A549 (cell line): ENCODE measurements at regions not wholly inside any gene's neighbourhood (a gene's known extent, or its start where the extent isn't known, plus 50 kb on each side); places are given as distances from the start of the nearest gene placed in this dataset.

Source experiments
- ATAC-seq, 2 experiments: fragments of 200-7000 bp in 1 of 2; fragments of >200 bp in 1 of 2; cut with Nextera tagmentation in 1 of 2; cut with Tn5 transposase in 1 of 2; 3 replicates each; pipeline versions ENCODE4 v1.8.0 to v1.9.1; 2018 to 2020; ENCODE audit warnings: mild to moderate bottlenecking in 1 of 2, moderate library complexity in 1 of 2
- CTCF ChIA-PET: fragments of 300-600 bp; sonication (Branson Sonifier 250); formaldehyde crosslinking; extraction: SDS; loops from one replicate; lab custom pipeline; 2021; ENCODE audit warnings: antibody characterized with exemption, inconsistent platforms; lab: Yijun Ruan, JAX
- POLR2A ChIA-PET: fragments of 350-600 bp; formaldehyde crosslinking; extraction: SDS; loops from one replicate; lab custom pipeline; 2021; ENCODE audit warnings: antibody characterized with exemption, inconsistent platforms; lab: Yijun Ruan, JAX
- DNase-seq, 2 experiments: peaks; one replicate each; pipeline versions ENCODE4 v3.0.0 to v3.0.0-alpha.2; 2011 to 2016; ENCODE audit warnings: low read depth in 1 of 2, low spot score in 1 of 2
- FAIRE-seq: peaks from 2 replicates; lab custom pipeline; 2011; peaks lifted over from hg19 to GRCh38; lab: Jason Lieb, UNC
- H3K27ac ChIP-seq, 2 experiments: fragments of >200 bp; sonication (Bioruptor Twin); formaldehyde crosslinking; 3 replicates each; pipeline ENCODE4 v1.5.1; 2016 to 2017
- H3K4me1 ChIP-seq: fragments of >200 bp; sonication (Bioruptor Twin); formaldehyde crosslinking; 3 replicates; pipeline ENCODE4 v1.6.1; 2016
- H3K4me2 ChIP-seq: fragments of >200 bp; sonication (Bioruptor Twin); formaldehyde crosslinking; 3 replicates; pipeline ENCODE4 v1.6.1; 2016
- H3K4me3 ChIP-seq: fragments of >200 bp; sonication (Bioruptor Twin); formaldehyde crosslinking; 3 replicates; pipeline ENCODE4 v1.5.1; 2016
- H3K9me3 ChIP-seq: fragments of >200 bp; sonication (Bioruptor Twin); formaldehyde crosslinking; 3 replicates; pipeline ENCODE4 v1.6.1; 2016
- CBX8 ChIP-seq: fragments of 200-600 bp; sonication (generic); IDR thresholded peaks from 2 replicates; pipeline ENCODE4 v1.6.1; 2016
- EHF ChIP-seq: fragments of 250-450 bp; sonication (Bioruptor Pico); IDR thresholded peaks from 2 replicates; pipeline ENCODE4 v1.5.0; 2020; ENCODE audit warnings: mild to moderate bottlenecking
- EHMT2 ChIP-seq: fragments of 200-600 bp; sonication (generic); IDR thresholded peaks from 2 replicates; pipeline ENCODE4 v1.6.1; 2016; ENCODE audit warnings: antibody characterized with exemption, low read depth, mild to moderate bottlenecking, moderate library complexity
- FOSL2 ChIP-seq, 2 experiments: fragments of 450-650 bp in 1 of 2; fragments of >200 bp in 1 of 2; sonication (Bioruptor Twin) in 1 of 2; formaldehyde crosslinking; IDR thresholded peaks; 2 replicates each; pipeline versions ENCODE4 v1.5.0 to v1.6.1; 2016 to 2020; ENCODE audit warnings: mild to moderate bottlenecking in 1 of 2, moderate library complexity in 1 of 2
- GATA3 ChIP-seq: IDR thresholded peaks from 2 replicates; pipeline ENCODE4 v1.6.1; 2012; ENCODE audit warnings: borderline replicate concordance
- JUN ChIP-seq, 2 experiments: fragments of >200 bp; sonication (Bioruptor Twin); formaldehyde crosslinking; IDR thresholded peaks; 2 replicates in 1 of 2; 3 replicates in 1 of 2; pipeline ENCODE4 v1.6.1; 2016 to 2017
- JUNB ChIP-seq: fragments of >200 bp; sonication (Bioruptor Twin); formaldehyde crosslinking; IDR thresholded peaks from 2 replicates; pipeline ENCODE4 v1.6.1; 2016
- KDM5A ChIP-seq: fragments of 200-600 bp; sonication (generic); IDR thresholded peaks from 2 replicates; pipeline ENCODE4 v1.6.1; 2016; ENCODE audit warnings: antibody characterized with exemption, mild to moderate bottlenecking
- MAFK ChIP-seq: fragments of 450-650 bp; IDR thresholded peaks from 2 replicates; pipeline ENCODE4 v1.6.1; 2014; ENCODE audit not compliant: partially characterized antibody
- NFE2L2 ChIP-seq: fragments of 150-350 bp; conservative IDR thresholded peaks from 2 replicates; pipeline ENCODE4 v1.6.1; 2014; ENCODE audit warnings: low read length
- NR3C1 ChIP-seq: fragments of >200 bp; sonication (Bioruptor Twin); formaldehyde crosslinking; IDR thresholded peaks from 3 replicates; pipeline ENCODE4 v1.6.1; 2017
- PHF8 ChIP-seq: fragments of 200-600 bp; sonication (generic); IDR thresholded peaks from 2 replicates; pipeline ENCODE4 v1.6.1; 2016; ENCODE audit warnings: low read depth, mild to moderate bottlenecking, antibody characterized with exemption, moderate library complexity, borderline replicate concordance
- POLR2A ChIP-seq: IDR thresholded peaks from 2 replicates; pipeline ENCODE4 v1.6.1; 2012; ENCODE audit warnings: mild to moderate bottlenecking, low read length
- RAD21 ChIP-seq, 2 experiments: fragments of >200 bp in 1 of 2; sonication (Bioruptor Twin) in 1 of 2; formaldehyde crosslinking in 1 of 2; IDR thresholded peaks in 1 of 2; conservative IDR thresholded peaks in 1 of 2; 2 replicates in 1 of 2; 3 replicates in 1 of 2; pipeline ENCODE4 v1.6.1; 2012 to 2018; ENCODE audit warnings: inconsistent platforms in 1 of 2
- RARB ChIP-seq: fragments of 250-450 bp; sonication (Bioruptor Pico); IDR thresholded peaks from 2 replicates; pipeline ENCODE4 v1.8.0; 2021; ENCODE audit warnings: mild to moderate bottlenecking, moderate library complexity
- RCOR1 ChIP-seq: fragments of 150-350 bp; IDR thresholded peaks from 2 replicates; pipeline ENCODE4 v1.6.1; 2014; ENCODE audit warnings: antibody characterized with exemption, low read length, low read depth
- SREBF2 ChIP-seq: fragments of 450-650 bp; IDR thresholded peaks from 2 replicates; pipeline ENCODE4 v1.6.1; 2014; ENCODE audit warnings: mild to moderate bottlenecking, moderate library complexity
- TFCP2L1 ChIP-seq: fragments of 250-450 bp; sonication (Bioruptor Pico); IDR thresholded peaks from 2 replicates; pipeline ENCODE4 v1.5.0; 2021; ENCODE audit warnings: mild to moderate bottlenecking
- ZSCAN20 ChIP-seq: fragments of 250-450 bp; sonication (Bioruptor Pico); IDR thresholded peaks from 2 replicates; pipeline ENCODE4 v1.8.0; 2022; ENCODE audit warnings: mild to moderate bottlenecking, moderate library complexity
- WGBS: methylation state at CpG from one replicate; pipeline ENCODE4 v1.1.6; 2017; ENCODE audit errors: missing lambda C conversion rate; 5-methylcytosine and 5-hydroxymethylcytosine counted together
- TF ChIP-seq, protein P1 (sequence below): fragments of >200 bp; sonication (Bioruptor Twin); formaldehyde crosslinking; IDR thresholded peaks from 2 replicates; pipeline ENCODE4 v1.6.1; 2016
- TF ChIP-seq, protein P2 (sequence below): fragments of >200 bp; sonication (Bioruptor Twin); formaldehyde crosslinking; IDR thresholded peaks from 3 replicates; pipeline ENCODE4 v1.5.1; 2016
- TF ChIP-seq, protein P3 (sequence below): IDR thresholded peaks from 2 replicates; pipeline ENCODE4 v1.6.1; 2012

DNA sequence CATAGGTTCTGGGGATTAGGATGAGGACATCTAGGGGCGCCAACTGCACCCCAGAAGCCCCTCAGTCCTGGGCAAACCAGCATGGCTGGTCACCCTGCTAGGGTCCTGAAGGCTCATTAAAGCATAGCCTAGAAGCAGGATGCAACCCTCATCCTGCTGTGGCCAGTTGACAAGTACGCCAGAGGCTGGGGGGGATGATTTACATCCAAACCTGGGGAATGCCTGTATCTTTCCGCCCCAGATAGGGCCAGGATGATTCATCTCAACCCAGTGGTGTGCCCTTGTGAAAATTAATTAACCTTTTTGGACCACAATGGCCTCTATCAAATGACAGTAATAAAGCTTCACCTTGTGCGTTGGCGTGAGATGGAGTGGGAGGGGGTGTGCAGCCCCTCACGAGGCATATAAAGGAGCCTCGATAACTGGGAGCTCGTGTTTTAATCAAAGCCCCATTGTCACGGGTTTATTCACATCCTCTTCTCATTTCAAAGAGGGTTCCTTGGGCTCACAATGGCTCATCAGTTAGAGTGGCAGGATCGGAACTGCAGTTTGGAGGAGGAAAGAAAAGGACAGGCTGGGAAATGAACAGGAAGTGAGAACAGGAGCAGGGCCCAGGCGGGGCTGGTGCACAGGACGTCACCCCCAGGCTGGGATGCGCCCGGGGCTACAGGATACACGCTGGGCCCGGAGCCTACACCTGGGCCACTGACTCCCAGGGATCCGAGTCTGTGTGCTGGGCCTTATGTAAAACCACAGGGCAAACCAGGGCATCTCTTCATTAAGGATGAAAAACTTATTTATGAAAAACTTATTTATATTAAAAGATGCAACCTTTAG is 121.8 kb upstream of the PHACTR3 start:
- H3K4me1 ChIP-seq: no peaks in the 10 kb centered on the region
- no peak overlapping the region for H3K27ac ChIP-seq
- no peak for TF ChIP-seq RARB (CRISPR knock-in tag)
- no peak for TF ChIP-seq NFE2L2
- no peak for TF ChIP-seq FOSL2 (IDR thresholded peaks at IDR 0.05)
- TF ChIP-seq FOSL2 (CRISPR knock-in tag; IDR thresholded peaks at IDR 0.05): no peak
- TF ChIP-seq GATA3: no peak
- TF ChIP-seq, protein P1, sequence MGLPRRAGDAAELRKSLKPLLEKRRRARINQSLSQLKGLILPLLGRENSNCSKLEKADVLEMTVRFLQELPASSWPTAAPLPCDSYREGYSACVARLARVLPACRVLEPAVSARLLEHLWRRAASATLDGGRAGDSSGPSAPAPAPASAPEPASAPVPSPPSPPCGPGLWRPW: no peak
- no peak for TF ChIP-seq MAFK
- TF ChIP-seq RCOR1: no peak
- no peak for TF ChIP-seq TFCP2L1 (CRISPR knock-in tag)
- TF ChIP-seq ZSCAN20 (CRISPR knock-in tag): no peak
- CTCF ChIA-PET: interaction anchor here (0.8 to 2.2 kb wide), 5 partner anchors 11 to 612 kb away, joined by 3 to 19 read pairs (median 4); no protein-coding TSS in a partner anchor
- H3K4me2 ChIP-seq: no peak overlapping the region
- no peak for ATAC-seq
- H3K9me3 ChIP-seq: peaks cover 2% of the 10 kb centered on the region; the same call in 1 of the 3 replicates
- WGBS: 48% methylated on average over 17 of the region's 17 CpGs
- DNase-seq: no peak
- no peak overlapping the region for H3K4me3 ChIP-seq
- no peak for FAIRE-seq
- POLR2A ChIA-PET: no interaction called here

DNA sequence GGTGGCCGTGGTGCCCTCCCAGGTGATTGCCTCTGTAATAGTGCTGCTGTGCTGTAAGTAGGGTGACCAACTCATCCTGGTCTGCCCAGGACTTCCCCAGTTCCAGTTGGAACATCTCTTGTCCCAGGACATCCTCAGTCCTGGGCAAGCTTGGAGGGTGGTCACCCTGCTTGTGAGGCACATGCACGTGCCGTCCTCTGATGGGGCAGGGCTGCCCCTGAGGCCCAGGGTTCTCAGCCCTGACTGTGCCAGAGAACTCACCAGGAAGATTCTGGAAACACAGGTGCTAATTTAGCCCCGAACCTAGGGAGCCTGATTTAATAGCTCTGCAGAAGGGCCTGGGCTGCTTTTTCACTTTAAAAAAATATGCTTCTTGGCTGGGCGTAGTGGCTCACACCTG is 120.9 kb upstream of the PHACTR3 start:
- TF ChIP-seq, protein P2, sequence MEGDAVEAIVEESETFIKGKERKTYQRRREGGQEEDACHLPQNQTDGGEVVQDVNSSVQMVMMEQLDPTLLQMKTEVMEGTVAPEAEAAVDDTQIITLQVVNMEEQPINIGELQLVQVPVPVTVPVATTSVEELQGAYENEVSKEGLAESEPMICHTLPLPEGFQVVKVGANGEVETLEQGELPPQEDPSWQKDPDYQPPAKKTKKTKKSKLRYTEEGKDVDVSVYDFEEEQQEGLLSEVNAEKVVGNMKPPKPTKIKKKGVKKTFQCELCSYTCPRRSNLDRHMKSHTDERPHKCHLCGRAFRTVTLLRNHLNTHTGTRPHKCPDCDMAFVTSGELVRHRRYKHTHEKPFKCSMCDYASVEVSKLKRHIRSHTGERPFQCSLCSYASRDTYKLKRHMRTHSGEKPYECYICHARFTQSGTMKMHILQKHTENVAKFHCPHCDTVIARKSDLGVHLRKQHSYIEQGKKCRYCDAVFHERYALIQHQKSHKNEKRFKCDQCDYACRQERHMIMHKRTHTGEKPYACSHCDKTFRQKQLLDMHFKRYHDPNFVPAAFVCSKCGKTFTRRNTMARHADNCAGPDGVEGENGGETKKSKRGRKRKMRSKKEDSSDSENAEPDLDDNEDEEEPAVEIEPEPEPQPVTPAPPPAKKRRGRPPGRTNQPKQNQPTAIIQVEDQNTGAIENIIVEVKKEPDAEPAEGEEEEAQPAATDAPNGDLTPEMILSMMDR: no peak
- no peak for TF ChIP-seq JUNB
- TF ChIP-seq EHF (CRISPR knock-in tag): no peak
- TF ChIP-seq NR3C1: no peak
- no peak for TF ChIP-seq JUN (IDR thresholded peaks at IDR 0.05)
- TF ChIP-seq POLR2A: no peak
- TF ChIP-seq RAD21 (conservative IDR thresholded peaks at IDR 0.05 in 1 of 2, IDR thresholded peaks at IDR 0.05 in 1 of 2): no peak
- TF ChIP-seq MAFK: no peak
- no peak for TF ChIP-seq EHMT2
- TF ChIP-seq, protein P3, sequence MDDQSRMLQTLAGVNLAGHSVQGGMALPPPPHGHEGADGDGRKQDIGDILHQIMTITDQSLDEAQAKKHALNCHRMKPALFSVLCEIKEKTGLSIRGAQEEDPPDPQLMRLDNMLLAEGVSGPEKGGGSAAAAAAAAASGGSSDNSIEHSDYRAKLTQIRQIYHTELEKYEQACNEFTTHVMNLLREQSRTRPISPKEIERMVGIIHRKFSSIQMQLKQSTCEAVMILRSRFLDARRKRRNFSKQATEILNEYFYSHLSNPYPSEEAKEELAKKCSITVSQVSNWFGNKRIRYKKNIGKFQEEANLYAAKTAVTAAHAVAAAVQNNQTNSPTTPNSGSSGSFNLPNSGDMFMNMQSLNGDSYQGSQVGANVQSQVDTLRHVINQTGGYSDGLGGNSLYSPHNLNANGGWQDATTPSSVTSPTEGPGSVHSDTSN: no peak
- TF ChIP-seq KDM5A: no peak
- TF ChIP-seq PHF8: no peak
- TF ChIP-seq CBX8: no peak
- TF ChIP-seq NFE2L2: no peak
- no peak for TF ChIP-seq FOSL2 (IDR thresholded peaks at IDR 0.05)
- TF ChIP-seq FOSL2 (CRISPR knock-in tag; IDR thresholded peaks at IDR 0.05): no peak
- TF ChIP-seq SREBF2: no peak
- 67% methylated on average over 5 of the region's 5 CpGs for WGBS
- POLR2A ChIA-PET: no interaction called here
- CTCF ChIA-PET: interaction anchor here (0.9 to 1.2 kb wide), 3 partner anchors 12 to 613 kb away, joined by 3 to 4 read pairs (median 4); no protein-coding TSS in a partner anchor
- no peak for ATAC-seq
- no peak for FAIRE-seq
- DNase-seq: no peak
- H3K9me3 ChIP-seq: peaks cover 2% of the 10 kb centered on the region; the same call in 1 of the 3 replicates
- no peaks in the 10 kb centered on the region for H3K4me1 ChIP-seq
- H3K4me2 ChIP-seq: no peak overlapping the region
- H3K27ac ChIP-seq: no peak overlapping the region
- no peak overlapping the region for H3K4me3 ChIP-seq
